PC-3 (cell line): ENCODE measurements at regions not wholly inside any gene's neighbourhood (a gene's known extent, or its start where the extent isn't known, plus 50 kb on each side); places are given as distances from the start of the nearest gene placed in this dataset.

Source experiments
- ATAC-seq: fragments of 200-7000 bp; cut with Tn5 transposase; 2 replicates; pipeline ENCODE4 v1.9.1; 2020; ENCODE audit warnings: mild to moderate bottlenecking, moderate library complexity
- BruUV-seq: library from RNA; stranded (reverse); fragments of 400-500 nt; replicated peaks from 2 replicates; lab custom pipeline; 2021; lab: Mats Ljungman, UMichigan
- CTCF ChIA-PET: fragments of 300-600 bp; sonication (Branson Sonifier 250); formaldehyde crosslinking; loops from one replicate; lab custom pipeline; 2022; ENCODE audit warnings: antibody characterized with exemption; lab: Charles Lee
- POLR2A ChIA-PET: fragments of 300-600 bp; sonication (Branson Sonifier 250); formaldehyde crosslinking; loops from one replicate; lab custom pipeline; 2022; ENCODE audit warnings: antibody characterized with exemption; ENCODE audit not compliant: unreplicated experiment; lab: Charles Lee
- DNase-seq: peaks from one replicate; pipeline ENCODE4 v3.0.0-alpha.2; 2015
- H2AFZ ChIP-seq: fragments of 300-600 bp; sonication (generic); 2 replicates; pipeline ENCODE4 v1.6.0; 2016; ENCODE audit warnings: antibody characterized with exemption, low read length
- H3F3A ChIP-seq: fragments of 300-600 bp; sonication (generic); one replicate; pipeline ENCODE4 v1.6.0; 2017; ENCODE audit warnings: antibody characterized with exemption, low read length, control low read depth, mild to moderate bottlenecking; ENCODE audit not compliant: unreplicated experiment
- H3K27ac ChIP-seq: fragments of 300-600 bp; sonication (generic); 2 replicates; pipeline ENCODE4 v1.5.1; 2016; ENCODE audit warnings: mild to moderate bottlenecking, low read length
- H3K27me3 ChIP-seq: fragments of 300-600 bp; sonication (generic); 2 replicates; pipeline ENCODE4 v1.6.1; 2016; ENCODE audit warnings: low read length, mixed read lengths
- H3K36me3 ChIP-seq: fragments of 300-600 bp; sonication (generic); 2 replicates; pipeline ENCODE4 v1.6.1; 2016; ENCODE audit warnings: low read depth, mixed run types, low read length, mixed read lengths
- H3K4me1 ChIP-seq: fragments of 300-600 bp; sonication (generic); 2 replicates; pipeline ENCODE4 v1.5.1; 2016; ENCODE audit warnings: low read length; ENCODE audit not compliant: insufficient read depth
- H3K4me2 ChIP-seq: fragments of 300-600 bp; sonication (generic); 2 replicates; pipeline ENCODE4 v1.6.0; 2016; ENCODE audit warnings: low read length
- H3K4me3 ChIP-seq: fragments of 300-600 bp; sonication (generic); 2 replicates; pipeline ENCODE4 v1.5.1; 2016; ENCODE audit warnings: mild to moderate bottlenecking, low read length, mixed read lengths
- H3K79me2 ChIP-seq: fragments of 300-600 bp; sonication (generic); 2 replicates; pipeline ENCODE4 v1.6.1; 2017; ENCODE audit warnings: low read length, mixed read lengths
- H3K9ac ChIP-seq: fragments of 300-600 bp; sonication (generic); 2 replicates; pipeline ENCODE4 v1.6.0; 2016; ENCODE audit warnings: mild to moderate bottlenecking, low read length
- H3K9me2 ChIP-seq: fragments of 300-600 bp; sonication (generic); replicated peaks from 2 replicates; pipeline ENCODE4 v1.6.1; 2016; ENCODE audit warnings: mixed run types, low read length, mixed read lengths
- H3K9me3 ChIP-seq: fragments of 300-600 bp; sonication (generic); 2 replicates; pipeline ENCODE4 v1.6.1; 2016; ENCODE audit warnings: low read length, mixed read lengths
- H4K20me1 ChIP-seq: fragments of 300-600 bp; sonication (generic); 2 replicates; pipeline ENCODE4 v1.6.1; 2016; ENCODE audit warnings: low read length, mixed read lengths
- EZH2 ChIP-seq: fragments of 300-600 bp; sonication (generic); IDR thresholded peaks from one replicate; pipeline ENCODE4 v1.6.1; 2017; ENCODE audit warnings: antibody characterized with exemption, mild to moderate bottlenecking, low read length; ENCODE audit not compliant: unreplicated experiment
- EZH2phosphoT487 ChIP-seq: fragments of 300-600 bp; sonication (generic); IDR thresholded peaks from 2 replicates; pipeline ENCODE4 v1.6.1; 2018; ENCODE audit warnings: mild to moderate bottlenecking, antibody characterized with exemption, low read length, borderline replicate concordance
- intact Hi-C: fragments of 100-400 bp; cut with micrococcal nuclease; formaldehyde crosslinking; loops from 2 replicates; pipeline ENCODE4 v1.9.0; 2023
- TF ChIP-seq, protein P1 (sequence below): fragments of 300-600 bp; sonication (generic); conservative IDR thresholded peaks from 2 replicates; pipeline ENCODE4 v1.5.1; 2017; ENCODE audit warnings: antibody characterized with exemption, low read depth, mild to moderate bottlenecking, low read length

GRCh38 chr5:18992264-18992663 lies 995.7 kb downstream of the CDH18 start:
- Histone ChIP-seq H3F3A (no peaks in the 10 kb centered on the region), H3K27ac (no peak overlapping the region), H3K9ac (no peak overlapping the region), H3K27me3 (no peaks in the 10 kb centered on the region), H4K20me1 (no peaks in the 10 kb centered on the region), H3K36me3 (no peaks in the 10 kb centered on the region), H3K9me2 (no peaks in the 10 kb centered on the region), H3K4me2 (no peak overlapping the region), H3K9me3 (no peaks in the 10 kb centered on the region), H3K4me3 (no peak overlapping the region), H3K4me1 (no peaks in the 10 kb centered on the region), H2AFZ (no peak overlapping the region), H3K79me2 (no peaks in the 10 kb centered on the region)
- POLR2A ChIA-PET: no interaction called here
- DNase-seq (peak; percentile 20), ATAC-seq (peak; percentile 43)
- intact Hi-C loops: no loop called here
- no TSS peak for BruUV-seq
- TF ChIP-seq EZH2phosphoT487: no peak
- TF ChIP-seq, protein P1, sequence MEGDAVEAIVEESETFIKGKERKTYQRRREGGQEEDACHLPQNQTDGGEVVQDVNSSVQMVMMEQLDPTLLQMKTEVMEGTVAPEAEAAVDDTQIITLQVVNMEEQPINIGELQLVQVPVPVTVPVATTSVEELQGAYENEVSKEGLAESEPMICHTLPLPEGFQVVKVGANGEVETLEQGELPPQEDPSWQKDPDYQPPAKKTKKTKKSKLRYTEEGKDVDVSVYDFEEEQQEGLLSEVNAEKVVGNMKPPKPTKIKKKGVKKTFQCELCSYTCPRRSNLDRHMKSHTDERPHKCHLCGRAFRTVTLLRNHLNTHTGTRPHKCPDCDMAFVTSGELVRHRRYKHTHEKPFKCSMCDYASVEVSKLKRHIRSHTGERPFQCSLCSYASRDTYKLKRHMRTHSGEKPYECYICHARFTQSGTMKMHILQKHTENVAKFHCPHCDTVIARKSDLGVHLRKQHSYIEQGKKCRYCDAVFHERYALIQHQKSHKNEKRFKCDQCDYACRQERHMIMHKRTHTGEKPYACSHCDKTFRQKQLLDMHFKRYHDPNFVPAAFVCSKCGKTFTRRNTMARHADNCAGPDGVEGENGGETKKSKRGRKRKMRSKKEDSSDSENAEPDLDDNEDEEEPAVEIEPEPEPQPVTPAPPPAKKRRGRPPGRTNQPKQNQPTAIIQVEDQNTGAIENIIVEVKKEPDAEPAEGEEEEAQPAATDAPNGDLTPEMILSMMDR: no peak
- TF ChIP-seq EZH2: no peak
- CTCF ChIA-PET: no interaction called here

DNA sequence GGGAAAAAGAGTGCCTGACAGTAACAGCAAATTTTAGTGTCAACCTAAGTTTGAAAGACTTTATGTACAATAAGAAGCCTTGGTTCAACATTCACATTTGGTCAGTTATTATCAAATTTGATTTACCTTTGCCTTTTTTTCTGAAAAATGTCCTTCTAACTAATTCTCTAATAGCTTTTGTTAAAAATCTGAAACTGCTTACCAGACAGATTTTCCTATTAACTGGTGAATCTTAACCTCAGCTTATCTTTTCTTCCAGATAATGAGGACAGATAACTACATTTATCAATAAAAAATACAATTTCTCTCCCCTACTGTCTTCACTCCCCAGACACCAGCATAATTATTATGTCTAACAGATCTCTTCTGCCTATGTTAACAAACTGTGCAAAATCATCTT lies 988.5 kb downstream of the CDH18 start:
- intact Hi-C loops: no loop called here
- TF ChIP-seq EZH2phosphoT487: no peak
- TF ChIP-seq EZH2: no peak
- TF ChIP-seq, protein P1: no peak
- DNase-seq: no peak
- Histone ChIP-seq H3K27me3 (no peaks in the 10 kb centered on the region), H3K36me3 (no peaks in the 10 kb centered on the region), H3K79me2 (no peaks in the 10 kb centered on the region), H3K4me2 (no peak overlapping the region), H3K9me2 (no peaks in the 10 kb centered on the region), H3K9me3 (no peaks in the 10 kb centered on the region), H3F3A (no peaks in the 10 kb centered on the region), H2AFZ (no peak overlapping the region), H4K20me1 (no peaks in the 10 kb centered on the region), H3K4me3 (no peak overlapping the region), H3K9ac (no peak overlapping the region), H3K27ac (no peak overlapping the region), H3K4me1 (no peaks in the 10 kb centered on the region)
- no peak for ATAC-seq
- POLR2A ChIA-PET: no interaction called here
- CTCF ChIA-PET: no interaction called here
- no TSS peak for BruUV-seq

GRCh38 chr5:19001054-19001453 lies 986.9 kb downstream of the CDH18 start:
- H2AFZ ChIP-seq: no peak overlapping the region
- no peak overlapping the region for H3K9ac ChIP-seq
- ChIA-PET POLR2A (no interaction called here), CTCF (no interaction called here)
- H3K4me2 ChIP-seq: no peak overlapping the region
- no peak for ATAC-seq
- no peaks in the 10 kb centered on the region for H3K9me3 ChIP-seq
- H3K9me2 ChIP-seq: no peaks in the 10 kb centered on the region
- no peak overlapping the region for H3K4me3 ChIP-seq
- no peaks in the 10 kb centered on the region for H3K36me3 ChIP-seq
- DNase-seq: no peak
- TF ChIP-seq EZH2phosphoT487 (no peak), EZH2 (no peak)
- TF ChIP-seq, protein P1: no peak
- H3F3A ChIP-seq: no peaks in the 10 kb centered on the region
- intact Hi-C loops: no loop called here
- BruUV-seq: no TSS peak
- H3K27me3 ChIP-seq: no peaks in the 10 kb centered on the region
- H3K27ac ChIP-seq: no peak overlapping the region
- no peaks in the 10 kb centered on the region for H4K20me1 ChIP-seq
- H3K79me2 ChIP-seq: no peaks in the 10 kb centered on the region
- H3K4me1 ChIP-seq: no peaks in the 10 kb centered on the region
